ENCODE measurements at regions not wholly inside any gene's neighbourhood (a gene's known extent, or its start where the extent isn't known, plus 50 kb on each side); places are given as distances from the start of the nearest gene placed in this dataset.

- peaks cover 27% of the 10 kb centered on the region for H3K27me3 Mint-ChIP-seq
- H3K4me3 Mint-ChIP-seq: no peak overlapping the region
- peaks cover 8% of the 10 kb centered on the region for H3K4me1 Mint-ChIP-seq
- no peak for ATAC-seq
- no peaks in the 10 kb centered on the region for H3K36me3 Mint-ChIP-seq
- no peak overlapping the region for H3K27ac Mint-ChIP-seq
- peaks cover 7% of the 10 kb centered on the region for H3K9me3 Mint-ChIP-seq
These were observed 514.4 kb downstream of the DMAC1 start for GRCh38 chr9:7285199-7285598.

GRCh38 chr9:7284517-7284916 is 515.1 kb downstream of the DMAC1 start:
- no peaks in the 10 kb centered on the region for H3K36me3 Mint-ChIP-seq
- ATAC-seq: no peak
- no peak overlapping the region for H3K27ac Mint-ChIP-seq
- H3K27me3 Mint-ChIP-seq: peaks cover 27% of the 10 kb centered on the region
- peaks cover 7% of the 10 kb centered on the region for H3K9me3 Mint-ChIP-seq
- H3K4me3 Mint-ChIP-seq: no peak overlapping the region
- H3K4me1 Mint-ChIP-seq: peaks cover 8% of the 10 kb centered on the region

GRCh38 chr9:7284117-7284516 is 515.5 kb downstream of the DMAC1 start:
- ATAC-seq: no peak
- no peak overlapping the region for H3K27ac Mint-ChIP-seq

GRCh38 chr9:7273575-7273974 is 515.8 kb downstream of the KDM4C start:
- no peak overlapping the region for H3K27ac Mint-ChIP-seq
- ATAC-seq: no peak
- peaks cover 17% of the 10 kb centered on the region for H3K27me3 Mint-ChIP-seq
- no peaks in the 10 kb centered on the region for H3K9me3 Mint-ChIP-seq
- no peaks in the 10 kb centered on the region for H3K4me1 Mint-ChIP-seq
- no peaks in the 10 kb centered on the region for H3K36me3 Mint-ChIP-seq
- H3K4me3 Mint-ChIP-seq: no peak overlapping the region

More at GRCh38 chr9:7284117-7284516, 515.5 kb downstream of the DMAC1 start:
- Mint-ChIP-seq H3K4me1 (peaks cover 4% of the 10 kb centered on the region), H3K4me3 (no peak overlapping the region), H3K36me3 (no peaks in the 10 kb centered on the region), H3K27me3 (peaks cover 26% of the 10 kb centered on the region), H3K9me3 (peaks cover 9% of the 10 kb centered on the region)

- no peak overlapping the region for H3K27ac Mint-ChIP-seq
- H3K27me3 Mint-ChIP-seq: peaks cover 17% of the 10 kb centered on the region
- H3K36me3 Mint-ChIP-seq: no peaks in the 10 kb centered on the region
- no peak for ATAC-seq
- H3K4me1 Mint-ChIP-seq: no peaks in the 10 kb centered on the region
- no peak overlapping the region for H3K4me3 Mint-ChIP-seq
- no peaks in the 10 kb centered on the region for H3K9me3 Mint-ChIP-seq
These were observed 509.3 kb downstream of the KDM4C start for GRCh38 chr9:7266911-7267595.

DNA sequence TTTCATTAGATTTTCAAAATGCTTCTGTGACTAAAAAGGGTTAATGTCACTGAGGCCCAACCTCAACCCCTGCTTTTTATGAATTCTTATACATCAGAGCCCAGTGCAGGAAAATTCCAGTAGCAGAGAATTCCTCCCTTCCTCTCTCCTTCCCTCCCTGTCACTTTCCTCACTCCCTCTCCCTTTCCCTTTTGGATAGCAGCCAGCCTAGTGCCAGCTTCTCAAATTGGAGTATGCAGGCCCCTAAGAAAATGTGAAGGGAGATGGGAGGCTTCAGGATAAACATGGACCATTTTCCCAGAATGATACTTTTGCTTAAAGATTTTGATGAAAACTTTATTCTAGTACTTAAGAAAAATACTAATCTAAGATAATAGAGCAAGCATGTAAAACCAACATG is 507.4 kb downstream of the KDM4C start:
- ATAC-seq: no peak
- no peaks in the 10 kb centered on the region for H3K36me3 Mint-ChIP-seq
- no peaks in the 10 kb centered on the region for H3K9me3 Mint-ChIP-seq
- H3K4me1 Mint-ChIP-seq: no peaks in the 10 kb centered on the region
- H3K27ac Mint-ChIP-seq: no peak overlapping the region
- H3K27me3 Mint-ChIP-seq: peaks cover 16% of the 10 kb centered on the region
- no peak overlapping the region for H3K4me3 Mint-ChIP-seq

GRCh38 chr9:7259544-7260241 is 501.9 kb downstream of the KDM4C start:
- ATAC-seq: peak; percentile 8
- H3K36me3 Mint-ChIP-seq: no peaks in the 10 kb centered on the region
- no peaks in the 10 kb centered on the region for H3K4me1 Mint-ChIP-seq
- no peak overlapping the region for H3K4me3 Mint-ChIP-seq
- H3K27me3 Mint-ChIP-seq: peaks cover 9% of the 10 kb centered on the region
- no peak overlapping the region for H3K27ac Mint-ChIP-seq
- no peaks in the 10 kb centered on the region for H3K9me3 Mint-ChIP-seq

- Mint-ChIP-seq H3K27me3 (peaks cover 9% of the 10 kb centered on the region), H3K9me3 (peaks cover 4% of the 10 kb centered on the region), H3K4me1 (no peaks in the 10 kb centered on the region), H3K36me3 (no peaks in the 10 kb centered on the region), H3K27ac (no peak overlapping the region), H3K4me3 (no peak overlapping the region)
- ATAC-seq: no peak
These were observed 501.1 kb downstream of the KDM4C start for GRCh38 chr9:7258688-7259396.

GRCh38 chr9:7246917-7247522 is 489.2 kb downstream of the KDM4C start:
- Mint-ChIP-seq H3K4me1 (no peaks in the 10 kb centered on the region), H3K27ac (no peak overlapping the region), H3K27me3 (no peaks in the 10 kb centered on the region), H3K36me3 (no peaks in the 10 kb centered on the region), H3K9me3 (no peaks in the 10 kb centered on the region), H3K4me3 (no peak overlapping the region)
- no peak for ATAC-seq

GRCh38 chr9:7245976-7246580 is 488.3 kb downstream of the KDM4C start:
- Mint-ChIP-seq H3K4me1 (no peaks in the 10 kb centered on the region), H3K9me3 (no peaks in the 10 kb centered on the region), H3K27ac (no peak overlapping the region), H3K27me3 (no peaks in the 10 kb centered on the region), H3K4me3 (no peak overlapping the region), H3K36me3 (no peaks in the 10 kb centered on the region)
- ATAC-seq: peak; percentile 22

DNA sequence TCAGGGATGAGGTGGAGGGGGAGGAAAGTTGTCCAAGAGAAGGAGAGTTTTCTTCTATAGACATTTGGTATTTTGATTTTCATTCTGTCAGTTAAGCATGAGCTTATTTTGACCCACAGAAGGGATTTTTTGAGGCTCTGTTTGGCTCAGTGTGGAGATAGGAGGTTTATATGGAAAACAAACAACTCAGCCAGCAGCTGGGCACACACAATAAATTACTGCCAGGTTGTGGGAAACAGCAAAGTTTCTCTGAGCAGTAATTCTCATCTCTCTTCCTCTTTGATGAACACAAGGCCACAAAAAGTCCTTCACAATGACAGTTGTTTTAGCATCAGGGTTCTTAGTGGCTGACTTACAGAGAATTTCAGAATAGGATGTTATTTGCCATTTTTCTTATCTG is 486.1 kb downstream of the KDM4C start:
- Mint-ChIP-seq H3K9me3 (peaks cover 6% of the 10 kb centered on the region), H3K4me3 (no peak overlapping the region), H3K4me1 (no peaks in the 10 kb centered on the region), H3K27me3 (no peaks in the 10 kb centered on the region), H3K27ac (no peak overlapping the region), H3K36me3 (no peaks in the 10 kb centered on the region)
- ATAC-seq: no peak

GRCh38 chr9:7242126-7242525 is 484.4 kb downstream of the KDM4C start:
- H3K4me1 Mint-ChIP-seq: no peaks in the 10 kb centered on the region
- no peak overlapping the region for H3K4me3 Mint-ChIP-seq
- H3K36me3 Mint-ChIP-seq: no peaks in the 10 kb centered on the region
- H3K27ac Mint-ChIP-seq: no peak overlapping the region
- no peak for ATAC-seq
- H3K27me3 Mint-ChIP-seq: no peaks in the 10 kb centered on the region
- peaks cover 6% of the 10 kb centered on the region for H3K9me3 Mint-ChIP-seq

DNA sequence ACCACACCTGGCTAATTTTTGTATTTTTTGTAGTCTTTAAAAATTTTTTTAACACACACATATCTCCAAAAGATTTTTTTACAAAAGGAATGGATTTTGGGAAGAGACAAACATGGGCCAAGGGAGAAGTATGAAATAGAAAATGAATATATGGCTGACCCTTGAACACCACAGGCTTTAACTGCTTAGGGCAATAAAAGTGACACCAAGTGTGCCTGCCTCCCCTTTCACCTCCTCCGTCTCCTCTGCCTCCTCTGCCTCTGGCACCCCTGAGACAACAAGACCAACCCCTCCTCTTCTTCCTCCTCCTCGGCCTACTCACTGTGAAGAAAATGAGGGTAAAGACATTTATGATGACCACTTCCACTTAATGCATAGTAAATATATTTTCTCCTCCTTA is 483.9 kb downstream of the KDM4C start:
- no peak for ATAC-seq
- Mint-ChIP-seq H3K4me1 (no peaks in the 10 kb centered on the region), H3K36me3 (no peaks in the 10 kb centered on the region), H3K9me3 (peaks cover 6% of the 10 kb centered on the region), H3K27ac (no peak overlapping the region), H3K4me3 (no peak overlapping the region), H3K27me3 (no peaks in the 10 kb centered on the region)

DNA sequence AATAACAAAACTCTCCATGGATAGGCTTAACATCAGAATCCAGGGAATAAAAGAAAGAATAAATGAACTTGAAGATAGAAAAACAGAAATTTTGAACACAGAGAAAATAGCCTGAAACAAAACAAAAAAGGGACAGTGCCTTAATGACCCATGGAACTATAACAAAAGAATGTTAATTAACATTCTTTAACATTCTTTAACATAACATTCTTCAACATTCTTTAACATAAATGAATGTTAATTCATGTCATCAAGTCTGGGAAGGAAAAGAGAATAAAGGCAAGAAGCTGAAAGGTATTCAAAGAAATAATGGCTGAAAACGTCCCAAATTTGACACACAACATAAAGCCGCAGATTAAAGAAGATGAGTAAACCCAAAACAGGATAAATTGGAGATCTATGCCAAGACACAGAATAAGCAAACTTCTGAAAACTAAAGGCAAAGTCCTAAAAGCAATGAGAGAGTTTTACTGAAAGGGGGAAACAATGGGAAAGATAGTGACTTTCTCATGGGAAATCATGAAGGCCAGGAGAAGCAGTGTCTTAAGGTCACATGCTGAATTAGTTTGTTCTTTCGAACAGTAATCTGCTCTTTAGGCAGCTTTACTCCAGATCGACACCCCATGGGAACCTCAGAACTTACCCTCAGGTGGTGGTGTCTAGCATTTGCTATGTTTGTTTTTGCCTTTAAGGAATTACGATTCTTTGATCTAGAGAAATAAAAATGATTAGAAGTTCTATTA is 483.0 kb downstream of the KDM4C start:
- Mint-ChIP-seq H3K36me3 (no peaks in the 10 kb centered on the region), H3K4me3 (no peak overlapping the region), H3K27ac (no peak overlapping the region), H3K4me1 (no peaks in the 10 kb centered on the region), H3K27me3 (no peaks in the 10 kb centered on the region), H3K9me3 (peaks cover 6% of the 10 kb centered on the region)
- no peak for ATAC-seq

Data from stimulated activated memory B cell treated with anti-CD40 and anti-IgM and Interleukin-4, amounts not matched to agents 10 μg/mL and 1 μg/mL and 100 μg/mL, for 72 hours (primary cell).